ENCODE measurements at regions not wholly inside any gene's neighbourhood (a gene's known extent, or its start where the extent isn't known, plus 50 kb on each side); places are given as distances from the start of the nearest gene placed in this dataset.
"Not testable (repeated sequence)": the region's sequence is repeated elsewhere in the genome, so short reads cannot be mapped to it uniquely, and the experiment has no call there.

GRCh38 chr20:19110285-19110684, 102.2 kb upstream of the SLC24A3 start:
- no peak for DNase-seq (ENCODE audit: low read depth in 2 of 3, low spot score in 1 of 3)

- no peak for DNase-seq (ENCODE audit: low read depth in 2 of 3, low spot score in 1 of 3)
These were observed 101.5 kb upstream of the SLC24A3 start for GRCh38 chr20:19110881-19111460.

GRCh38 chr20:19112828-19113227, 99.6 kb upstream of the SLC24A3 start:
- DNase-seq (ENCODE audit: low read depth in 2 of 3, low spot score in 1 of 3): no peak

- no peak for DNase-seq (ENCODE audit: low read depth in 2 of 3, low spot score in 1 of 3)
These were observed 99.0 kb upstream of the SLC24A3 start for GRCh38 chr20:19113343-19113930.

- no peak for DNase-seq (ENCODE audit: low read depth in 2 of 3, low spot score in 1 of 3)
These were observed 98.0 kb upstream of the SLC24A3 start for GRCh38 chr20:19114410-19114809.

GRCh38 chr20:19115581-19115980, 96.9 kb upstream of the SLC24A3 start:
- DNase-seq (ENCODE audit: low read depth in 2 of 3, low spot score in 1 of 3): no peak

- DNase-seq (ENCODE audit: low read depth in 2 of 3, low spot score in 1 of 3): no peak
These were observed 92.4 kb upstream of the SLC24A3 start for GRCh38 chr20:19120011-19120410.

- DNase-seq (ENCODE audit: low read depth in 2 of 3, low spot score in 1 of 3): no peak
These were observed 91.9 kb upstream of the SLC24A3 start for GRCh38 chr20:19120569-19120968.

GRCh38 chr20:19121463-19121862, 91.0 kb upstream of the SLC24A3 start:
- no peak for DNase-seq (ENCODE audit: low read depth in 2 of 3, low spot score in 1 of 3)

- no peak for DNase-seq (ENCODE audit: low read depth in 2 of 3, low spot score in 1 of 3)
These were observed 90.5 kb upstream of the SLC24A3 start for GRCh38 chr20:19121916-19122315.

GRCh38 chr20:19122395-19122794, 90.0 kb upstream of the SLC24A3 start:
- DNase-seq (ENCODE audit: low read depth in 2 of 3, low spot score in 1 of 3): no peak

- no peak for DNase-seq (ENCODE audit: low read depth in 2 of 3, low spot score in 1 of 3)
These were observed 86.9 kb upstream of the SLC24A3 start for GRCh38 chr20:19125508-19125907.

GRCh38 chr20:19129306-19129705, 83.1 kb upstream of the SLC24A3 start:
- DNase-seq (ENCODE audit: low read depth in 2 of 3, low spot score in 1 of 3): no peak

GRCh38 chr20:19129976-19130612, 82.3 kb upstream of the SLC24A3 start:
- no peak for DNase-seq (ENCODE audit: low read depth in 2 of 3, low spot score in 1 of 3)

- no peak for DNase-seq (ENCODE audit: low read depth in 2 of 3, low spot score in 1 of 3)
These were observed 81.8 kb upstream of the SLC24A3 start for GRCh38 chr20:19130613-19130984.

- DNase-seq (ENCODE audit: low read depth in 2 of 3, low spot score in 1 of 3): no peak
These were observed 74.8 kb upstream of the SLC24A3 start for GRCh38 chr20:19137641-19138040.

- no peak for DNase-seq (ENCODE audit: low read depth in 2 of 3, low spot score in 1 of 3)
These were observed 73.7 kb upstream of the SLC24A3 start for GRCh38 chr20:19138758-19139157.

GRCh38 chr20:19139584-19139983, 72.9 kb upstream of the SLC24A3 start:
- DNase-seq (ENCODE audit: low read depth in 2 of 3, low spot score in 1 of 3): not testable (repeated sequence)

- no peak for DNase-seq (ENCODE audit: low read depth in 2 of 3, low spot score in 1 of 3)
These were observed 70.4 kb upstream of the SLC24A3 start for GRCh38 chr20:19141998-19142397.

GRCh38 chr20:19143890-19144289, 68.6 kb upstream of the SLC24A3 start:
- no peak for DNase-seq (ENCODE audit: low read depth in 2 of 3, low spot score in 1 of 3)

GRCh38 chr20:19161336-19161735, 51.1 kb upstream of the SLC24A3 start:
- no peak for DNase-seq (ENCODE audit: low read depth in 2 of 3, low spot score in 1 of 3)
